ENCODE measurements at regions not wholly inside any gene's neighbourhood (a gene's known extent, or its start where the extent isn't known, plus 50 kb on each side); places are given as distances from the start of the nearest gene placed in this dataset.
"Not testable (repeated sequence)": the region's sequence is repeated elsewhere in the genome, so short reads cannot be mapped to it uniquely, and the experiment has no call there.

GRCh38 chr2:67571785-67572718 is 174.9 kb downstream of the ETAA1 start:
- no peak for DNase-seq

GRCh38 chr2:67572721-67573435 is 175.7 kb downstream of the ETAA1 start:
- no peak for DNase-seq

GRCh38 chr2:67574230-67574629 is 177.1 kb downstream of the ETAA1 start:
- no peak for DNase-seq

- DNase-seq: no peak
Measured at GRCh38 chr2:67576226-67576625, 179.1 kb downstream of the ETAA1 start.

GRCh38 chr2:67576991-67577390 is 179.9 kb downstream of the ETAA1 start:
- no peak for DNase-seq

- no peak for DNase-seq
Measured at GRCh38 chr2:67579216-67579615, 182.1 kb downstream of the ETAA1 start.

- no peak for DNase-seq
Measured at GRCh38 chr2:67579806-67580205, 182.7 kb downstream of the ETAA1 start.

- DNase-seq: no peak
Measured at GRCh38 chr2:67581751-67582150, 184.6 kb downstream of the ETAA1 start.

GRCh38 chr2:67583185-67583584 is 186.1 kb downstream of the ETAA1 start:
- DNase-seq: no peak

GRCh38 chr2:67585400-67585799 is 188.3 kb downstream of the ETAA1 start:
- DNase-seq: no peak

- not testable (repeated sequence) for DNase-seq
Measured at GRCh38 chr2:67589121-67589520, 192.0 kb downstream of the ETAA1 start.

GRCh38 chr2:67594522-67594921 is 197.4 kb downstream of the ETAA1 start:
- not testable (repeated sequence) for DNase-seq

- DNase-seq: no peak
Measured at GRCh38 chr2:67596871-67597270, 199.7 kb downstream of the ETAA1 start.

GRCh38 chr2:67599561-67599960 is 202.4 kb downstream of the ETAA1 start:
- DNase-seq: no peak

GRCh38 chr2:67600222-67600871 is 203.2 kb downstream of the ETAA1 start:
- no peak for DNase-seq

- DNase-seq: no peak
Measured at GRCh38 chr2:67600946-67601345, 203.8 kb downstream of the ETAA1 start.

- DNase-seq: no peak
Measured at GRCh38 chr2:67604360-67604759, 207.2 kb downstream of the ETAA1 start.

GRCh38 chr2:67612576-67613042 is 215.5 kb downstream of the ETAA1 start:
- DNase-seq: no peak

GRCh38 chr2:67613227-67613626 is 216.1 kb downstream of the ETAA1 start:
- DNase-seq: no peak

- no peak for DNase-seq
Measured at GRCh38 chr2:67614454-67614853, 217.3 kb downstream of the ETAA1 start.

- peak; percentile 5 for DNase-seq
Measured at GRCh38 chr2:67616749-67617148, 219.6 kb downstream of the ETAA1 start.

GRCh38 chr2:67619204-67619603 is 222.1 kb downstream of the ETAA1 start:
- no peak for DNase-seq

GRCh38 chr2:67623741-67624140 is 226.6 kb downstream of the ETAA1 start:
- not testable (repeated sequence) for DNase-seq

All from inflammatory macrophage treated with lipopolysaccharide for 4 hours (primary cell).